HepG2 (cell line): ENCODE measurements at regions not wholly inside any gene's neighbourhood (a gene's known extent, or its start where the extent isn't known, plus 50 kb on each side); places are given as distances from the start of the nearest gene placed in this dataset.

Experiments used
- ATAC-seq: fragments of 200-7000 bp; cut with Tn5 transposase; 3 replicates; pipeline ENCODE4 v1.9.1; 2020; ENCODE audit warnings: mild to moderate bottlenecking, moderate library complexity
- BruUV-seq: library from RNA; stranded (reverse); fragments of 400-500 nt; replicated peaks from 2 replicates; lab custom pipeline; 2021; lab: Mats Ljungman, UMichigan
- CTCF ChIA-PET: fragments of 300-600 bp; formaldehyde crosslinking; extraction: SDS; loops from one replicate; lab custom pipeline; 2021; ENCODE audit warnings: low total read pairs, inconsistent platforms, low intra/inter-chr PET ratio; lab: Yijun Ruan, JAX
- POLR2A ChIA-PET: fragments of 350-600 bp; sonication (Branson Sonifier 250); formaldehyde crosslinking; loops from one replicate; lab custom pipeline; 2020; ENCODE audit warnings: antibody characterized with exemption, inconsistent platforms; lab: Yijun Ruan, JAX
- DNase-seq: peaks from one replicate; pipeline ENCODE4 v3.0.0-alpha.2; 2015; ENCODE audit warnings: low spot score
- FAIRE-seq: peaks from 3 replicates; lab custom pipeline; 2011; peaks lifted over from hg19 to GRCh38; lab: Jason Lieb, UNC
- H2AFZ ChIP-seq: one replicate; pipeline ENCODE4 v1.6.1; 2011; ENCODE audit warnings: low read length, inconsistent platforms
- H3K27ac ChIP-seq: fragments of 300-600 bp; 3 replicates; pipeline ENCODE4 v1.8.0; 2011; ENCODE audit warnings: mixed run types, mild to moderate bottlenecking, mixed read lengths, low read length, inconsistent platforms; ENCODE audit not compliant: insufficient read depth; ENCODE audit errors: extremely low read length
- H3K27me3 ChIP-seq, 2 experiments: fragments of 200-600 bp in 1 of 2; 2 replicates in 1 of 2; 3 replicates in 1 of 2; pipeline versions ENCODE4 v1.6.0 to v1.8.0; 2011; ENCODE audit warnings: low read length in 2 of 2, mild to moderate bottlenecking in 2 of 2, moderate library complexity in 2 of 2, inconsistent platforms in 1 of 2; ENCODE audit not compliant: insufficient read depth in 2 of 2, control insufficient read depth in 1 of 2
- H3K36me3 ChIP-seq, 2 experiments: fragments of 200-600 bp in 1 of 2; replicated peaks in 1 of 2; 2 replicates in 1 of 2; 3 replicates in 1 of 2; pipeline versions ENCODE4 v1.5.1 to v1.8.0; 2011; ENCODE audit warnings: low read length in 2 of 2, inconsistent platforms in 1 of 2; ENCODE audit not compliant: insufficient read depth in 2 of 2, control insufficient read depth in 1 of 2
- H3K4me1 ChIP-seq: 2 replicates; pipeline ENCODE4 v1.5.1; 2012; ENCODE audit warnings: low read length, inconsistent platforms; ENCODE audit not compliant: insufficient read depth
- H3K4me2 ChIP-seq: 2 replicates; pipeline ENCODE4 v1.6.0; 2011; ENCODE audit warnings: low read depth, low read length, inconsistent platforms
- H3K4me3 ChIP-seq, 3 experiments: fragments of 200-600 bp in 1 of 3; sonication (generic), shearing (Covaris generic) in 1 of 3; replicated peaks in 1 of 3; 2 replicates each; pipeline ENCODE4 v1.5.1; 2011 to 2016; ENCODE audit warnings: low read length in 3 of 3, inconsistent platforms in 2 of 3, low read depth in 2 of 3, mild to moderate bottlenecking in 2 of 3, control low read depth in 1 of 3, mixed read lengths in 1 of 3; ENCODE audit not compliant: insufficient read depth in 1 of 3
- H3K79me2 ChIP-seq: one replicate; pipeline ENCODE4 v1.6.1; 2011; ENCODE audit warnings: low read length, inconsistent platforms; ENCODE audit not compliant: insufficient read depth
- H3K9ac ChIP-seq: 2 replicates; pipeline ENCODE4 v1.6.0; 2011; ENCODE audit warnings: mild to moderate bottlenecking, low read depth, low read length, inconsistent platforms; ENCODE audit not compliant: insufficient read depth
- H3K9me3 ChIP-seq: 2 replicates; pipeline ENCODE4 v1.5.1; 2012; ENCODE audit warnings: mild to moderate bottlenecking, low read length
- H4K20me1 ChIP-seq: 2 replicates; pipeline ENCODE4 v1.6.0; 2011; ENCODE audit warnings: inconsistent platforms, mild to moderate bottlenecking, low read length, moderate library complexity; ENCODE audit not compliant: insufficient read depth
- KMT2A ChIP-seq: sonication (generic); formaldehyde crosslinking; IDR thresholded peaks from 2 replicates; pipeline ENCODE4 v1.4.0; 2020; ENCODE audit warnings: missing genetic modification reagents
- NPAS2 ChIP-seq: sonication (generic); formaldehyde crosslinking; IDR thresholded peaks from 2 replicates; pipeline ENCODE4 v1.8.0; 2022; ENCODE audit warnings: mild to moderate bottlenecking, missing genetic modification reagents, borderline replicate concordance
- PAX8 ChIP-seq: sonication (generic); formaldehyde crosslinking; IDR thresholded peaks from 2 replicates; pipeline ENCODE4 v1.8.0; 2022; ENCODE audit warnings: mild to moderate bottlenecking, missing genetic modification reagents, borderline replicate concordance
- ZFP36 ChIP-seq: fragments of 150-350 bp; IDR thresholded peaks from 2 replicates; pipeline ENCODE4 v1.6.1; 2018; ENCODE audit warnings: borderline replicate concordance, low read length, low read depth; ENCODE audit not compliant: partially characterized antibody
- ZNF720 ChIP-seq: sonication (generic); formaldehyde crosslinking; IDR thresholded peaks from 2 replicates; pipeline ENCODE4 v1.4.0; 2020; ENCODE audit warnings: missing genetic modification reagents
- WGBS: methylation state at CpG from one replicate; pipeline ENCODE4 v1.1.6; 2017; ENCODE audit warnings: low lambda C conversion rate; 5-methylcytosine and 5-hydroxymethylcytosine counted together
- in situ Hi-C: cut with HindIII; loops from 2 replicates; pipeline ENCODE4 v1.10.0; 2017; ENCODE audit warnings: low pct_unique_long_range_greater_than_20kb; ENCODE audit not compliant: extremely low pct_ligation_motif_present
- intact Hi-C: fragments of 100-400 bp; cut with micrococcal nuclease; formaldehyde crosslinking; loops from one replicate; pipeline ENCODE4 v1.10.0; 2022; ENCODE audit not compliant: unreplicated experiment
- TF ChIP-seq, protein P1 (sequence below): sonication (generic); formaldehyde crosslinking; IDR thresholded peaks from 2 replicates; pipeline ENCODE4 v1.5.0; 2020; ENCODE audit warnings: mild to moderate bottlenecking, missing genetic modification reagents, borderline replicate concordance
- TF ChIP-seq, protein P2 (sequence below): sonication (generic); formaldehyde crosslinking; IDR thresholded peaks from 2 replicates; pipeline ENCODE4 v1.8.1; 2023; ENCODE audit warnings: mild to moderate bottlenecking, missing genetic modification reagents

DNA sequence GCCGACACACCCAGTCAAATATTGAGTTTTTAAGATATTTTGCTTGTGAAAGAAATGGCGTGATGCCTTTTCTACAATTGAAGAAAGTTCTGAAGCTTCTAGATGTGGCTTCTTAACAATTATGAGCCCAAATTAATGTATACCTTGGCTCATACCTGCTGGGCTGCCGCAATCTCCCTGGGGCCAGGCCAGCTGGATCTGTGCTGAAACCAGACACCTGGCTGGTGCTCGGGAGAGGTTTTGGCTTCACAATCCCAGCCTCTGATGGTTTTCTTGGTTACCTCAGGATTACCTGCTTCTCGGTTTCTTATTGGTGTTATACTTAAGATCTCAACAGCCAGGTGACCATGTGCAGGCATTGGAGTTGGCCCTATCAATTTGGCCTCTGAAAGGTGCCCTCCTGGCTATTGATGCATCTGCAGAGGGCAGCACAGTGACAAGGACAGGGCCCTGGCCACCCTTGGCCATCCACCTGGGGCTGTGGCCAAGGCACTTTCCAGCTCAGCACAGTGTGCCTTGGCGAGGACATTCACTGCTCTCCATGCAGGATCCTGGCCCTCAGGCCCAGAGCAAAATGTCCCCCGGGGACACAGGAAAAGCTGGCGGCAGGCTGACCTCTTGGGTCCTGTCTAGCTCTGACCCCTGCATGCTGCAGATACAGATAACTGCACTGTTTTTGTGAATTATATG is 305.0 kb downstream of the ZNF536 start:
- intact Hi-C loops (no loop called here), in situ Hi-C loops (loop anchor here (10.0 kb wide), 2 partner anchors 1368 to 1888 kb away; no protein-coding TSS in a partner anchor)
- H3K27ac ChIP-seq = no peak overlapping the region
- peaks cover 0 to 8% of the 10 kb centered on the region in 2 experiments; a peak in 2 of 5 replicates for H3K27me3 ChIP-seq
- FAIRE-seq (no peak), ATAC-seq (no peak), DNase-seq (no peak)
- POLR2A ChIA-PET = no interaction called here
- H3K36me3 ChIP-seq = no peaks in the 10 kb centered on the region
- no peaks in the 10 kb centered on the region for H3K79me2 ChIP-seq
- WGBS = 42% methylated on average over 5 of the region's 8 CpGs
- no peaks in the 10 kb centered on the region for H3K9me3 ChIP-seq
- no peak overlapping the region for H2AFZ ChIP-seq
- H3K4me3 ChIP-seq = no peak overlapping the region
- no peak overlapping the region for H3K9ac ChIP-seq
- no peak for TF ChIP-seq KMT2A (CRISPR knock-in tag)
- no peak for TF ChIP-seq PAX8
- no peak for TF ChIP-seq NPAS2 (CRISPR knock-in tag)
- no peak for TF ChIP-seq ZNF720 (CRISPR knock-in tag)
- TF ChIP-seq, protein P1, sequence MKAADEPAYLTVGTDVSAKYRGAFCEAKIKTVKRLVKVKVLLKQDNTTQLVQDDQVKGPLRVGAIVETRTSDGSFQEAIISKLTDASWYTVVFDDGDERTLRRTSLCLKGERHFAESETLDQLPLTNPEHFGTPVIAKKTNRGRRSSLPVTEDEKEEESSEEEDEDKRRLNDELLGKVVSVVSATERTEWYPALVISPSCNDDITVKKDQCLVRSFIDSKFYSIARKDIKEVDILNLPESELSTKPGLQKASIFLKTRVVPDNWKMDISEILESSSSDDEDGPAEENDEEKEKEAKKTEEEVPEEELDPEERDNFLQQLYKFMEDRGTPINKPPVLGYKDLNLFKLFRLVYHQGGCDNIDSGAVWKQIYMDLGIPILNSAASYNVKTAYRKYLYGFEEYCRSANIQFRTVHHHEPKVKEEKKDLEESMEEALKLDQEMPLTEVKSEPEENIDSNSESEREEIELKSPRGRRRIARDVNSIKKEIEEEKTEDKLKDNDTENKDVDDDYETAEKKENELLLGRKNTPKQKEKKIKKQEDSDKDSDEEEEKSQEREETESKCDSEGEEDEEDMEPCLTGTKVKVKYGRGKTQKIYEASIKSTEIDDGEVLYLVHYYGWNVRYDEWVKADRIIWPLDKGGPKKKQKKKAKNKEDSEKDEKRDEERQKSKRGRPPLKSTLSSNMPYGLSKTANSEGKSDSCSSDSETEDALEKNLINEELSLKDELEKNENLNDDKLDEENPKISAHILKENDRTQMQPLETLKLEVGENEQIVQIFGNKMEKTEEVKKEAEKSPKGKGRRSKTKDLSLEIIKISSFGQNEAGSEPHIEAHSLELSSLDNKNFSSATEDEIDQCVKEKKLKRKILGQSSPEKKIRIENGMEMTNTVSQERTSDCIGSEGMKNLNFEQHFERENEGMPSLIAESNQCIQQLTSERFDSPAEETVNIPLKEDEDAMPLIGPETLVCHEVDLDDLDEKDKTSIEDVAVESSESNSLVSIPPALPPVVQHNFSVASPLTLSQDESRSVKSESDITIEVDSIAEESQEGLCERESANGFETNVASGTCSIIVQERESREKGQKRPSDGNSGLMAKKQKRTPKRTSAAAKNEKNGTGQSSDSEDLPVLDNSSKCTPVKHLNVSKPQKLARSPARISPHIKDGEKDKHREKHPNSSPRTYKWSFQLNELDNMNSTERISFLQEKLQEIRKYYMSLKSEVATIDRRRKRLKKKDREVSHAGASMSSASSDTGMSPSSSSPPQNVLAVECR (CRISPR knock-in tag) = no peak
- TF ChIP-seq, protein P2, sequence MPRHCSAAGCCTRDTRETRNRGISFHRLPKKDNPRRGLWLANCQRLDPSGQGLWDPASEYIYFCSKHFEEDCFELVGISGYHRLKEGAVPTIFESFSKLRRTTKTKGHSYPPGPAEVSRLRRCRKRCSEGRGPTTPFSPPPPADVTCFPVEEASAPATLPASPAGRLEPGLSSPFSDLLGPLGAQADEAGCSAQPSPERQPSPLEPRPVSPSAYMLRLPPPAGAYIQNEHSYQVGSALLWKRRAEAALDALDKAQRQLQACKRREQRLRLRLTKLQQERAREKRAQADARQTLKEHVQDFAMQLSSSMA = no peak
- no peak for TF ChIP-seq ZFP36
- H3K4me2 ChIP-seq = no peak overlapping the region
- CTCF ChIA-PET = no interaction called here
- H3K4me1 ChIP-seq = peaks cover 14% of the 10 kb centered on the region
- H4K20me1 ChIP-seq = no peaks in the 10 kb centered on the region
- BruUV-seq = no TSS peak
